NCI-H2227 (cell line): ENCODE measurements at regions not wholly inside any gene's neighbourhood (a gene's known extent, or its start where the extent isn't known, plus 50 kb on each side); places are given as distances from the start of the nearest gene placed in this dataset.

Source experiments
- DNase-seq: peaks from one replicate; lab custom pipeline; 2025; ENCODE audit not compliant: unreplicated experiment; lab: John Stamatoyannopoulos, UW

- no peak for DNase-seq
Observed at GRCh38 chr14:26137161-26137560, 460.7 kb downstream of the NOVA1 start.

GRCh38 chr14:26132061-26132645 lies 465.7 kb downstream of the NOVA1 start:
- no peak for DNase-seq

GRCh38 chr14:26130690-26131089 lies 467.1 kb downstream of the NOVA1 start:
- no peak for DNase-seq

- DNase-seq = no peak
Observed at GRCh38 chr14:26128931-26129671, 468.7 kb downstream of the NOVA1 start.

- no peak for DNase-seq
Observed at GRCh38 chr14:26124896-26125438, 472.9 kb downstream of the NOVA1 start.

- no peak for DNase-seq
Observed at GRCh38 chr14:26123459-26123858, 474.4 kb downstream of the NOVA1 start.

GRCh38 chr14:26121181-26121580 lies 476.7 kb downstream of the NOVA1 start:
- DNase-seq = no peak

GRCh38 chr14:26113911-26114640 lies 483.8 kb downstream of the NOVA1 start:
- DNase-seq = no peak

- DNase-seq = no peak
Observed at GRCh38 chr14:26104717-26105116, 493.1 kb downstream of the NOVA1 start.

- peak; percentile 6 for DNase-seq
Observed at GRCh38 chr14:26097852-26098251, 500.0 kb downstream of the NOVA1 start.

- DNase-seq = no peak
Observed at GRCh38 chr14:26088275-26088674, 509.6 kb downstream of the NOVA1 start.

GRCh38 chr14:26081043-26081442 lies 516.8 kb downstream of the NOVA1 start:
- DNase-seq = no peak

GRCh38 chr14:26078561-26078960 lies 519.3 kb downstream of the NOVA1 start:
- no peak for DNase-seq

GRCh38 chr14:26074892-26075291 lies 522.9 kb downstream of the NOVA1 start:
- DNase-seq = no peak

GRCh38 chr14:26070443-26070842 lies 527.4 kb downstream of the NOVA1 start:
- DNase-seq = no peak

- no peak for DNase-seq
Observed at GRCh38 chr14:26067786-26068459, 529.9 kb downstream of the NOVA1 start.

- DNase-seq = no peak
Observed at GRCh38 chr14:26067341-26067740, 530.5 kb downstream of the NOVA1 start.

GRCh38 chr14:26056036-26056616 lies 541.7 kb downstream of the NOVA1 start:
- peak; percentile 8 for DNase-seq

GRCh38 chr14:26032348-26032747 lies 565.5 kb downstream of the NOVA1 start:
- no peak for DNase-seq

GRCh38 chr14:26026384-26026783 lies 571.4 kb downstream of the NOVA1 start:
- DNase-seq = no peak

GRCh38 chr14:26023967-26024366 lies 573.9 kb downstream of the NOVA1 start:
- no peak for DNase-seq
